ENCODE measurements at regions not wholly inside any gene's neighbourhood (a gene's known extent, or its start where the extent isn't known, plus 50 kb on each side); places are given as distances from the start of the nearest gene placed in this dataset.

GRCh38 chr16:58962811-58963210 is 228.7 kb upstream of the GOT2 start:
- Histone ChIP-seq H3K27ac (no peak overlapping the region), H3K4me3 (no peak overlapping the region), H3K27me3 (no peaks in the 10 kb centered on the region), H3K4me1 (ENCODE audit: insufficient read depth) (no peaks in the 10 kb centered on the region), H3K9me3 (no peaks in the 10 kb centered on the region), H3K36me3 (no peaks in the 10 kb centered on the region)
- no peak for DNase-seq
- intact Hi-C loops (cut with DNase I) = no loop called here
- WGBS, 3 donors = 84 to 90% (median 86%) methylated on average over 1 of the region's 1 CpG
- TF ChIP-seq POLR2A (IDR thresholded peaks at IDR 0.05) = no peak
- TF ChIP-seq CTCF (IDR thresholded peaks at IDR 0.05) = no peak

- H3K27me3 ChIP-seq = no peaks in the 10 kb centered on the region
- no peak overlapping the region for H3K4me3 ChIP-seq
- no peaks in the 10 kb centered on the region for H3K4me1 ChIP-seq (ENCODE audit: insufficient read depth)
- no peak for TF ChIP-seq POLR2A (IDR thresholded peaks at IDR 0.05)
- TF ChIP-seq EP300 (IDR thresholded peaks at IDR 0.05) = no peak
- TF ChIP-seq CTCF (IDR thresholded peaks at IDR 0.05) = no peak
- intact Hi-C loops (cut with DNase I) = no loop called here
- no peaks in the 10 kb centered on the region for H3K9me3 ChIP-seq
- no peak for DNase-seq
- H3K27ac ChIP-seq = no peak overlapping the region
- H3K36me3 ChIP-seq = no peaks in the 10 kb centered on the region
- WGBS, 3 donors = 63 to 75% (median 71%) methylated on average over 4 of the region's 4 CpGs
Observed at GRCh38 chr16:58960484-58960883, 226.4 kb upstream of the GOT2 start.

GRCh38 chr16:58960034-58960433 is 225.9 kb upstream of the GOT2 start:
- Histone ChIP-seq H3K36me3 (no peaks in the 10 kb centered on the region), H3K27me3 (no peaks in the 10 kb centered on the region), H3K4me3 (no peak overlapping the region), H3K27ac (no peak overlapping the region), H3K9me3 (no peaks in the 10 kb centered on the region), H3K4me1 (ENCODE audit: insufficient read depth) (no peaks in the 10 kb centered on the region)
- intact Hi-C loops (cut with DNase I) = no loop called here
- WGBS, 3 donors = 94 to 97% (median 97%) methylated on average over 1 of the region's 1 CpG
- DNase-seq = no peak
- TF ChIP-seq CTCF (IDR thresholded peaks at IDR 0.05) (no peak), POLR2A (IDR thresholded peaks at IDR 0.05) (no peak), EP300 (IDR thresholded peaks at IDR 0.05) (no peak)

GRCh38 chr16:58958749-58959148 is 224.6 kb upstream of the GOT2 start:
- no peak for TF ChIP-seq EP300 (IDR thresholded peaks at IDR 0.05)
- no peak for TF ChIP-seq CTCF (IDR thresholded peaks at IDR 0.05)
- TF ChIP-seq POLR2A (IDR thresholded peaks at IDR 0.05) = no peak
- no peaks in the 10 kb centered on the region for H3K4me1 ChIP-seq (ENCODE audit: insufficient read depth)
- H3K4me3 ChIP-seq = no peak overlapping the region
- no peak overlapping the region for H3K27ac ChIP-seq
- DNase-seq = no peak
- intact Hi-C loops (cut with DNase I) = no loop called here
- H3K36me3 ChIP-seq = no peaks in the 10 kb centered on the region
- no peaks in the 10 kb centered on the region for H3K27me3 ChIP-seq
- H3K9me3 ChIP-seq = no peaks in the 10 kb centered on the region

GRCh38 chr16:58948244-58948643 is 214.1 kb upstream of the GOT2 start:
- WGBS, 3 donors = 50 to 60% (median 57%) methylated on average over 1 of the region's 1 CpG
- intact Hi-C loops (cut with DNase I) = no loop called here
- Histone ChIP-seq H3K27ac (no peak overlapping the region), H3K27me3 (no peaks in the 10 kb centered on the region), H3K4me1 (ENCODE audit: insufficient read depth) (no peaks in the 10 kb centered on the region), H3K36me3 (no peaks in the 10 kb centered on the region), H3K9me3 (no peaks in the 10 kb centered on the region), H3K4me3 (no peak overlapping the region)
- DNase-seq = no peak
- TF ChIP-seq CTCF (IDR thresholded peaks at IDR 0.05) (no peak), EP300 (IDR thresholded peaks at IDR 0.05) (no peak), POLR2A (IDR thresholded peaks at IDR 0.05) (no peak)

All from ovary (tissue), 7 donors.